ENCODE measurements at regions not wholly inside any gene's neighbourhood (a gene's known extent, or its start where the extent isn't known, plus 50 kb on each side); places are given as distances from the start of the nearest gene placed in this dataset.

DNA sequence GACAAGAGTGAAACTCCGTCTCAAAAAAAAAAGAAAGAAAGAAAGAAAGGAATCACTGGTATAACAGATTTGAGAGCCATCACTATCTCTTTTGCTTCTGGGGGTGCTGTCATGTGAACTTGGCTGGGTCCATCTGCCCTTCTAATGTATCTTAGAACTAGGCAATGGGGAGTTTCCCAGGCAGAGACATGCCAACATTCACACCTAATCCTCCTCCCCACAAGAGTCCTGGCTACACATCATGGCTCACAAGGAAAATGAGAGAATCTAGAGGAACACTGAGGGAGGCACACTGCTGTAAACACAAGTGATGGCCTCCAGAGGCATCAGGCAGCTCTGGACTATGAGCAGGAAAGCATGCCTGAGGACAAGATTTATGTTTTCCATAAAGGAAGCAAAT lies 67.8 kb upstream of the PPP2R3A start:
- H3K27ac ChIP-seq (ENCODE audit: low read length): no peak overlapping the region
- H3K9ac ChIP-seq (ENCODE audit: low read length): no peak overlapping the region
- no peaks in the 10 kb centered on the region for H3K36me3 ChIP-seq (replicated peaks; ENCODE audit: low read depth, low read length)
- H3K4me2 ChIP-seq (ENCODE audit: low read length): no peak overlapping the region
- no peaks in the 10 kb centered on the region for H3K79me2 ChIP-seq (ENCODE audit: low read length)
- no peaks in the 10 kb centered on the region for H4K20me1 ChIP-seq (ENCODE audit: insufficient read depth, low read length)
- no peak overlapping the region for H2AFZ ChIP-seq (ENCODE audit: low read depth, low read length)
- 0 out of 2 replicates have a peak, but pooled peaks cover 3% of the 10 kb centered on the region for H3K27me3 ChIP-seq (ENCODE audit: low read depth, low read length)
- H3K9me3 ChIP-seq (ENCODE audit: insufficient read depth, low read length): no peaks in the 10 kb centered on the region
- no peak overlapping the region for H3K4me3 ChIP-seq (ENCODE audit: low read length)
- no peaks in the 10 kb centered on the region for H3K4me1 ChIP-seq (ENCODE audit: low read length)
- TF ChIP-seq EZH2phosphoT487 (IDR thresholded peaks at IDR 0.05; ENCODE audit: low read depth): no peak
- TF ChIP-seq, protein P1, sequence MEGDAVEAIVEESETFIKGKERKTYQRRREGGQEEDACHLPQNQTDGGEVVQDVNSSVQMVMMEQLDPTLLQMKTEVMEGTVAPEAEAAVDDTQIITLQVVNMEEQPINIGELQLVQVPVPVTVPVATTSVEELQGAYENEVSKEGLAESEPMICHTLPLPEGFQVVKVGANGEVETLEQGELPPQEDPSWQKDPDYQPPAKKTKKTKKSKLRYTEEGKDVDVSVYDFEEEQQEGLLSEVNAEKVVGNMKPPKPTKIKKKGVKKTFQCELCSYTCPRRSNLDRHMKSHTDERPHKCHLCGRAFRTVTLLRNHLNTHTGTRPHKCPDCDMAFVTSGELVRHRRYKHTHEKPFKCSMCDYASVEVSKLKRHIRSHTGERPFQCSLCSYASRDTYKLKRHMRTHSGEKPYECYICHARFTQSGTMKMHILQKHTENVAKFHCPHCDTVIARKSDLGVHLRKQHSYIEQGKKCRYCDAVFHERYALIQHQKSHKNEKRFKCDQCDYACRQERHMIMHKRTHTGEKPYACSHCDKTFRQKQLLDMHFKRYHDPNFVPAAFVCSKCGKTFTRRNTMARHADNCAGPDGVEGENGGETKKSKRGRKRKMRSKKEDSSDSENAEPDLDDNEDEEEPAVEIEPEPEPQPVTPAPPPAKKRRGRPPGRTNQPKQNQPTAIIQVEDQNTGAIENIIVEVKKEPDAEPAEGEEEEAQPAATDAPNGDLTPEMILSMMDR (IDR thresholded peaks at IDR 0.05; ENCODE audit: low read depth, low read length): no peak

DNA sequence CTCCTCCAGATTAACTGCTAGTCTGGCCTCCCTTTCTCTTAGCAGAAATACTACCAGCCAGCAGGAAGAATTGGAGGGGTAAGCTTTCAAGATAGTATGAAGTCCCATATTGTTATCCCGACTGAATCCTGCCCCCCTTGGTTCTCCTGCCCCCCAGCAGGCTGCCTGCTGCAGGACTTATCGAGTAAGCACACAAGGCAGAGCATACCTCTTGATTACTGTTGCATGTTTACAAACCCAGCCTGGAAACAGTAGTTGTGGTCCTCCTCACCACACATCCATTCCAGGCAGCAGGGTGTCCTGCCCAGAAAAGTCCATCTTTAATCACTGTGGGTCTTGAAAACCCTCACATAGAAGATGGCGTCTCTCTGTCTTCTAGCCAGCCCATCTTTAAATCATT lies 66.8 kb upstream of the PPP2R3A start:
- H3K79me2 ChIP-seq (ENCODE audit: low read length): no peaks in the 10 kb centered on the region
- no peak overlapping the region for H2AFZ ChIP-seq (ENCODE audit: low read depth, low read length)
- H3K4me1 ChIP-seq (ENCODE audit: low read length): no peaks in the 10 kb centered on the region
- H3K36me3 ChIP-seq (replicated peaks; ENCODE audit: low read depth, low read length): no peaks in the 10 kb centered on the region
- TF ChIP-seq, protein P1 (IDR thresholded peaks at IDR 0.05; ENCODE audit: low read depth, low read length): no peak
- no peak for TF ChIP-seq EZH2phosphoT487 (IDR thresholded peaks at IDR 0.05; ENCODE audit: low read depth)
- H3K4me3 ChIP-seq (ENCODE audit: low read length): no peak overlapping the region
- H3K9me3 ChIP-seq (ENCODE audit: insufficient read depth, low read length): no peaks in the 10 kb centered on the region
- H3K27me3 ChIP-seq (ENCODE audit: low read depth, low read length): peaks cover 3% of the 10 kb centered on the region; the same call in 1 of the 2 replicates
- H3K4me2 ChIP-seq (ENCODE audit: low read length): no peak overlapping the region
- H3K9ac ChIP-seq (ENCODE audit: low read length): no peak overlapping the region
- no peak overlapping the region for H3K27ac ChIP-seq (ENCODE audit: low read length)
- H4K20me1 ChIP-seq (ENCODE audit: insufficient read depth, low read length): no peaks in the 10 kb centered on the region

DNA sequence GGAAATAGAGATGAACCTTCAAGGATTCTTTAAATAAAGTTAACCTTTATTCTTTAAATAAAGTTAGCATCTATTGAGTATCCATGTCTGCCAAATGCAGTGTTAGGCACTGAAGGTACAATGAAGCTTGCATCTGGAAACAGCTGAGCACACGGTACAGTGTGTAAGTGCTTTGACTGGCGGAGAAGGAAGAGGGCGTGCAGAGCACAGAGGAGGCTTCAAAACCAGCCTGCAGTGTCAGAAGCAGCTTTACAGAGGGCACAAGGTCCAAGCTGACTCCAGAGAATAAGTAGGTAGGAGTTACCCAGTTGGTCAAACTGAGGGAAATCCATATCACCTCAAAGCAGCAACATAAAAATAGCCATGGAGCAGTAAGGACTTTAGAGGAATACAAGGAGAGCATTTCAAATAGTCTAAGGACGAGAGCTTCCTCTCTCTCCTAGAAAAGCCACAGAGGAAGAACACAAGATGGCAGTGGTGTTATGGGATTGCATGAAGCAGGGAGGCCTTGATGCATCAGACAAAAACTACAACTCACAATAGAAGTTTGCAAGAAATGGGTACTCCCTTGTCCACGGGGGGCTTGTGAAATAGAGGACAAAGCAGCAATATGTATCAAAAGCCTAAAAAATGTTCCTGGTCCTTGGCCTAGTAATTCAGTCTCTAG lies 60.3 kb upstream of the PPP2R3A start:
- Histone ChIP-seq H3K9ac (ENCODE audit: low read length) (no peak overlapping the region), H3K4me2 (ENCODE audit: low read length) (no peak overlapping the region), H3K79me2 (ENCODE audit: low read length) (no peaks in the 10 kb centered on the region), H3K4me3 (ENCODE audit: low read length) (no peak overlapping the region), H2AFZ (ENCODE audit: low read depth, low read length) (no peak overlapping the region), H3K27me3 (ENCODE audit: low read depth, low read length) (peaks cover 12% of the 10 kb centered on the region; the same call in 1 of the 2 replicates), H3K9me3 (ENCODE audit: insufficient read depth, low read length) (no peaks in the 10 kb centered on the region), H4K20me1 (ENCODE audit: insufficient read depth, low read length) (no peaks in the 10 kb centered on the region), H3K4me1 (ENCODE audit: low read length) (no peaks in the 10 kb centered on the region), H3K27ac (ENCODE audit: low read length) (no peak overlapping the region), H3K36me3 (replicated peaks; ENCODE audit: low read depth, low read length) (no peaks in the 10 kb centered on the region)
- TF ChIP-seq EZH2phosphoT487 (IDR thresholded peaks at IDR 0.05; ENCODE audit: low read depth): no peak
- TF ChIP-seq, protein P1 (IDR thresholded peaks at IDR 0.05; ENCODE audit: low read depth, low read length): peak; percentile 18; the same call in 1 of the 2 replicates

DNA sequence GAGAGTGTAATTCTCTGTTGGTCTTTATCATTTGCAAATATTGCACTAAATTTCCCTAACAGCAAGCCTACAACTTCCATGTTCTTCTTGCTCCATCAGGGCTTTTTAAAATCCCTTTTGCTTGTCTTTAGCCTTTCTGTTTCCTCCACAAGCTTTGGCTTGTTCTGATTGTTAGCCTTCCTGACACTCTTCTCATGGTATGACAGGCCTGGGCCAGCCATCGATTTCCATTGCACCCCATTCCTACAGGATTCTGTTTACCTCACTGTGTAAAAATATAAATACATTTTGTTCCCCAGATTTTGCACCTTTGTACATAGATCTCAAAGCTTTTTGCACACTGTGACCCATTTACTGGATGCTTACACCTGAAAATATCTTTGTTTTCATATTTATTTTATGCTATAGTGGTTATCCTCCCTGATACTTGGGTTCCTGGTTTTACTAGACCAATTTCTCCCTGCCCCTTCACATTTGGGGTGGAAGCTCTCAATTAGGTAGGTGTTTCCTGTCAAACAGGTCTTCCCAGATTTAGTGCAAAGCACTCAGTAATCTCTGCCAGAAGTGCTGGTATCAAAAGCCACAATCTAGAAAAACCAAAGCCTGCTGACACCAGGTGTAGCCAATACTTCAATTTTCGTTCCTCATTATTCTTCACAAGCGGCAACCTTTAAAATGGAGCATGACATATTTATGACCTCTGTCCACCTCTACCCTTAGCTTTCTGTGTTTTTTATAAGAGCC lies 57.9 kb upstream of the PPP2R3A start:
- Histone ChIP-seq H3K36me3 (replicated peaks; ENCODE audit: low read depth, low read length) (no peaks in the 10 kb centered on the region), H3K79me2 (ENCODE audit: low read length) (no peaks in the 10 kb centered on the region), H3K27me3 (ENCODE audit: low read depth, low read length) (peaks cover 12% of the 10 kb centered on the region; the same call in 1 of the 2 replicates), H3K27ac (ENCODE audit: low read length) (no peak overlapping the region), H3K9ac (ENCODE audit: low read length) (no peak overlapping the region), H3K9me3 (ENCODE audit: insufficient read depth, low read length) (no peaks in the 10 kb centered on the region), H3K4me3 (ENCODE audit: low read length) (no peak overlapping the region), H2AFZ (ENCODE audit: low read depth, low read length) (no peak overlapping the region), H3K4me1 (ENCODE audit: low read length) (no peaks in the 10 kb centered on the region), H4K20me1 (ENCODE audit: insufficient read depth, low read length) (no peaks in the 10 kb centered on the region), H3K4me2 (ENCODE audit: low read length) (no peak overlapping the region)
- no peak for TF ChIP-seq EZH2phosphoT487 (IDR thresholded peaks at IDR 0.05; ENCODE audit: low read depth)
- TF ChIP-seq, protein P1 (IDR thresholded peaks at IDR 0.05; ENCODE audit: low read depth, low read length): no peak
